Neural cell (in vitro differentiated cells): ENCODE measurements at regions not wholly inside any gene's neighbourhood (a gene's known extent, or its start where the extent isn't known, plus 50 kb on each side); places are given as distances from the start of the nearest gene placed in this dataset.

Experiments
- H2AFZ ChIP-seq: fragments of 200-600, 300-800 bp; sonication (generic), shearing (Covaris generic); 2 replicates; pipeline ENCODE4 v1.6.0; 2014; ENCODE audit warnings: low read depth, mild to moderate bottlenecking, antibody characterized with exemption, low read length, moderate library complexity
- H3F3A ChIP-seq: fragments of 200-600 bp; shearing (Covaris generic); 2 replicates; pipeline ENCODE4 v1.6.1; 2016; ENCODE audit warnings: mild to moderate bottlenecking, moderate library complexity, mixed read lengths, antibody characterized with exemption, low read length; ENCODE audit not compliant: insufficient read depth, poor library complexity, severe bottlenecking
- H3K27ac ChIP-seq: fragments of 200-600, 300-800 bp; sonication (generic), shearing (Covaris generic); 2 replicates; pipeline ENCODE4 v1.5.1; 2014; ENCODE audit warnings: mild to moderate bottlenecking, low read length, moderate library complexity
- H3K27me3 ChIP-seq: fragments of 300-800, 200-600 bp; sonication (generic), shearing (Covaris generic); 2 replicates; pipeline ENCODE4 v1.6.0; 2014; ENCODE audit warnings: mild to moderate bottlenecking, low read depth, low read length, moderate library complexity; ENCODE audit not compliant: insufficient read depth
- H3K36me3 ChIP-seq: fragments of 300-800, 200-600 bp; sonication (generic), shearing (Covaris generic); 2 replicates; pipeline ENCODE4 v1.5.1; 2014; ENCODE audit warnings: mild to moderate bottlenecking, antibody characterized with exemption, low read length, moderate library complexity; ENCODE audit not compliant: insufficient read depth
- H3K4me2 ChIP-seq: fragments of 300-800, 200-600 bp; sonication (generic), shearing (Covaris generic); 2 replicates; pipeline ENCODE4 v1.6.0; 2014; ENCODE audit warnings: mild to moderate bottlenecking, low read length
- H3K4me3 ChIP-seq: fragments of 300-800, 200-600 bp; sonication (generic), shearing (Covaris generic); 2 replicates; pipeline ENCODE4 v1.5.1; 2014; ENCODE audit warnings: mild to moderate bottlenecking, low read length, moderate library complexity
- H3K79me2 ChIP-seq: fragments of 200-600 bp; shearing (Covaris generic); replicated peaks from 2 replicates; pipeline ENCODE4 v1.6.0; 2014; ENCODE audit warnings: mild to moderate bottlenecking, low read length, moderate library complexity; ENCODE audit not compliant: insufficient read depth
- H3K9ac ChIP-seq: fragments of 300-800, 200-600 bp; sonication (generic), shearing (Covaris generic); 2 replicates; pipeline ENCODE4 v1.6.1; 2016; ENCODE audit warnings: mild to moderate bottlenecking, low read length, mixed read lengths
- H3K9me2 ChIP-seq: fragments of 200-600 bp; shearing (Covaris generic); 2 replicates; pipeline ENCODE4 v1.6.1; 2016; ENCODE audit warnings: mild to moderate bottlenecking, low read length, mixed read lengths; ENCODE audit not compliant: insufficient read depth
- H3K9me3 ChIP-seq: fragments of 200-600, 300-800 bp; sonication (generic), shearing (Covaris generic); 2 replicates; pipeline ENCODE4 v1.6.1; 2016; ENCODE audit warnings: mild to moderate bottlenecking, mixed run types, low read length, moderate library complexity, mixed read lengths
- H4K20me1 ChIP-seq: fragments of 200-600 bp; shearing (Covaris generic); 2 replicates; pipeline ENCODE4 v1.6.1; 2016; ENCODE audit warnings: mild to moderate bottlenecking, mixed run types; ENCODE audit not compliant: insufficient read depth
- EP300 ChIP-seq: fragments of 450-650 bp; conservative IDR thresholded peaks from 2 replicates; pipeline ENCODE4 v1.6.1; 2014; ENCODE audit warnings: antibody characterized with exemption, mild to moderate bottlenecking, moderate library complexity; ENCODE audit not compliant: poor library complexity, severe bottlenecking
- EZH2 ChIP-seq: fragments of 200-600, 300-800 bp; shearing (Covaris generic), sonication (generic); IDR thresholded peaks from 2 replicates; pipeline ENCODE4 v1.6.1; 2014; ENCODE audit warnings: antibody characterized with exemption, low read length, borderline replicate concordance, mild to moderate bottlenecking; ENCODE audit not compliant: insufficient read depth, poor library complexity, severe bottlenecking
- MXI1 ChIP-seq: fragments of 450-650 bp; conservative IDR thresholded peaks from 2 replicates; pipeline ENCODE4 v1.6.1; 2014; ENCODE audit warnings: antibody characterized with exemption, mild to moderate bottlenecking; ENCODE audit not compliant: poor library complexity, severe bottlenecking
- POLR2AphosphoS5 ChIP-seq: IDR thresholded peaks from 2 replicates; pipeline ENCODE4 v1.6.1; 2012
- RAD21 ChIP-seq: fragments of 450-650 bp; conservative IDR thresholded peaks from 2 replicates; pipeline ENCODE4 v1.6.1; 2014; ENCODE audit warnings: antibody characterized with exemption, mild to moderate bottlenecking, moderate library complexity
- SMC3 ChIP-seq: fragments of 450-650 bp; conservative IDR thresholded peaks from 2 replicates; pipeline ENCODE4 v1.6.1; 2014; ENCODE audit warnings: antibody characterized with exemption, mild to moderate bottlenecking, moderate library complexity; ENCODE audit not compliant: poor library complexity
- TAF1 ChIP-seq: IDR thresholded peaks from 2 replicates; pipeline ENCODE4 v1.6.1; 2012; ENCODE audit warnings: low read depth
- TF ChIP-seq, protein P1 (sequence below): fragments of 450-650 bp; IDR thresholded peaks from 2 replicates; pipeline ENCODE4 v1.5.1; 2014; ENCODE audit warnings: antibody characterized with exemption, mild to moderate bottlenecking, moderate library complexity; ENCODE audit not compliant: poor library complexity, severe bottlenecking
- TF ChIP-seq, protein P2 (sequence below): IDR thresholded peaks from 2 replicates; pipeline ENCODE4 v1.6.1; 2012; ENCODE audit warnings: borderline replicate concordance

DNA sequence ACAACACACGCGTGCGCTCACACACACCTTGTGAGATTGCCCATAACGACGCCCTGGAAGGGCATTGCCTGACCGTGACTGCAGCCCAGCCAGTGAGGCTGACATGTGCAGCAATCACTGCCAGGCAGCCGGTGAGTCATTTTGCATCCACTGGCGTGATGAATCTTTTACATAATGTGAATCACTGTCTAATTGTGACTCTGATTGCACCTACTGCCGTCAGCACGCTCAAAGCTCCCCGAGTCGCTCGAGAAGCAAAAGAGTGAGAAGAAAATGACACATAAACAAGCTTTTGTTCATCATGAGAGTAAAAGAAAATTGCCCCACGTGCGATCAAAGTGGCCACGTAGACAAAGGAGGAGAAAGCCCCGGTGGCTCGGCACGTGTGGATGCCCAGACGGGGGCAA lies 117.4 kb upstream of the PFKP start:
- H3K27ac ChIP-seq: peak overlapping the region; percentile 43

DNA sequence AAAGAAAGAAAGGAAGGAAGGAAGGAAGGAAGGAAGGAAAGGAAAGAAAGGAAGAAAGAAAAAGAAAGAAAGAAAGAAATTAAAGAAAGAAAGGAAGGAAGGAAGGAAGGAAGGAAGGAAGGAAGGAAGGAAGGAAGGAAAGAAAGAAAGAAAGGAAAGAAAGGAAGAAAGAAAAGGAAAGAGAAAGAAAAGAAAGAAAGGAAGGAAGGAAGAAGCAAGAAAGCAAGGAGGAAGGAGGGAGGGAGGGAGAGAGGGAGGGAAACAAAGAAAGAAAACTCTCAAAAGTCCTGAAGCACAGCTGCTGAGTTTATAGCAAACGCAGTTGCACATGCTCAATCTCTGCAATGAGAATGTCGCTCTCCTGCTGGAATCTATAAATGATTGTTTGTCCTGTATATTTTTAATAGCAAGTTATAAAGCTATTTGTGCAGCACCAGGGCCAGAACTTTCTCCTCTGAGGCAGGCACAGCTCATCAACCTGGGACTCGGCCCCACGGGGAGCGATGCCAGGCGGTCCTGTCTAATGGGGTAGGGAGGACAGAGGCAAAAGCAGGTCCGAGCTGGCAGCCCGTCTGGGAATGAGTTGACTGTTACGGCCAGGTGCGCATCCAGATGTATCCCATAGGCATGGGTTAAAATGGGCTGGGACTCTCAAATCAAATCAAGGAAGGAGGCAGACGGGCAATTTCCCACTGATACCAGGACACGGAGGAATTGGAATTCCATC lies 118.0 kb upstream of the PFKP start:
- Histone ChIP-seq H3K36me3 (no peaks in the 10 kb centered on the region), H3K27ac (peak overlapping the region; percentile 43), H3K27me3 (no peaks in the 10 kb centered on the region), H3K9me3 (no peaks in the 10 kb centered on the region), H3K4me2 (no peak overlapping the region), H3K9me2 (no peaks in the 10 kb centered on the region), H3K79me2 (no peaks in the 10 kb centered on the region), H3K9ac (no peak overlapping the region), H2AFZ (no peak overlapping the region), H3F3A (peaks cover 4% of the 10 kb centered on the region), H3K4me3 (peak overlapping the region; percentile 7), H4K20me1 (no peaks in the 10 kb centered on the region)
- TF ChIP-seq, protein P1, sequence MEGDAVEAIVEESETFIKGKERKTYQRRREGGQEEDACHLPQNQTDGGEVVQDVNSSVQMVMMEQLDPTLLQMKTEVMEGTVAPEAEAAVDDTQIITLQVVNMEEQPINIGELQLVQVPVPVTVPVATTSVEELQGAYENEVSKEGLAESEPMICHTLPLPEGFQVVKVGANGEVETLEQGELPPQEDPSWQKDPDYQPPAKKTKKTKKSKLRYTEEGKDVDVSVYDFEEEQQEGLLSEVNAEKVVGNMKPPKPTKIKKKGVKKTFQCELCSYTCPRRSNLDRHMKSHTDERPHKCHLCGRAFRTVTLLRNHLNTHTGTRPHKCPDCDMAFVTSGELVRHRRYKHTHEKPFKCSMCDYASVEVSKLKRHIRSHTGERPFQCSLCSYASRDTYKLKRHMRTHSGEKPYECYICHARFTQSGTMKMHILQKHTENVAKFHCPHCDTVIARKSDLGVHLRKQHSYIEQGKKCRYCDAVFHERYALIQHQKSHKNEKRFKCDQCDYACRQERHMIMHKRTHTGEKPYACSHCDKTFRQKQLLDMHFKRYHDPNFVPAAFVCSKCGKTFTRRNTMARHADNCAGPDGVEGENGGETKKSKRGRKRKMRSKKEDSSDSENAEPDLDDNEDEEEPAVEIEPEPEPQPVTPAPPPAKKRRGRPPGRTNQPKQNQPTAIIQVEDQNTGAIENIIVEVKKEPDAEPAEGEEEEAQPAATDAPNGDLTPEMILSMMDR: no peak
- TF ChIP-seq POLR2AphosphoS5 (no peak), EZH2 (no peak), RAD21 (no peak), EP300 (no peak), TAF1 (no peak), SMC3 (no peak)
- TF ChIP-seq, protein P2, sequence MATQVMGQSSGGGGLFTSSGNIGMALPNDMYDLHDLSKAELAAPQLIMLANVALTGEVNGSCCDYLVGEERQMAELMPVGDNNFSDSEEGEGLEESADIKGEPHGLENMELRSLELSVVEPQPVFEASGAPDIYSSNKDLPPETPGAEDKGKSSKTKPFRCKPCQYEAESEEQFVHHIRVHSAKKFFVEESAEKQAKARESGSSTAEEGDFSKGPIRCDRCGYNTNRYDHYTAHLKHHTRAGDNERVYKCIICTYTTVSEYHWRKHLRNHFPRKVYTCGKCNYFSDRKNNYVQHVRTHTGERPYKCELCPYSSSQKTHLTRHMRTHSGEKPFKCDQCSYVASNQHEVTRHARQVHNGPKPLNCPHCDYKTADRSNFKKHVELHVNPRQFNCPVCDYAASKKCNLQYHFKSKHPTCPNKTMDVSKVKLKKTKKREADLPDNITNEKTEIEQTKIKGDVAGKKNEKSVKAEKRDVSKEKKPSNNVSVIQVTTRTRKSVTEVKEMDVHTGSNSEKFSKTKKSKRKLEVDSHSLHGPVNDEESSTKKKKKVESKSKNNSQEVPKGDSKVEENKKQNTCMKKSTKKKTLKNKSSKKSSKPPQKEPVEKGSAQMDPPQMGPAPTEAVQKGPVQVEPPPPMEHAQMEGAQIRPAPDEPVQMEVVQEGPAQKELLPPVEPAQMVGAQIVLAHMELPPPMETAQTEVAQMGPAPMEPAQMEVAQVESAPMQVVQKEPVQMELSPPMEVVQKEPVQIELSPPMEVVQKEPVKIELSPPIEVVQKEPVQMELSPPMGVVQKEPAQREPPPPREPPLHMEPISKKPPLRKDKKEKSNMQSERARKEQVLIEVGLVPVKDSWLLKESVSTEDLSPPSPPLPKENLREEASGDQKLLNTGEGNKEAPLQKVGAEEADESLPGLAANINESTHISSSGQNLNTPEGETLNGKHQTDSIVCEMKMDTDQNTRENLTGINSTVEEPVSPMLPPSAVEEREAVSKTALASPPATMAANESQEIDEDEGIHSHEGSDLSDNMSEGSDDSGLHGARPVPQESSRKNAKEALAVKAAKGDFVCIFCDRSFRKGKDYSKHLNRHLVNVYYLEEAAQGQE: no peak

More for the DNA sequence above, 117.4 kb upstream of the PFKP start:
- Histone ChIP-seq H3K9me2 (no peaks in the 10 kb centered on the region), H3K4me3 (peak overlapping the region; percentile 7), H3K4me2 (no peak overlapping the region), H3K36me3 (no peaks in the 10 kb centered on the region), H3F3A (peaks cover 4% of the 10 kb centered on the region), H3K27me3 (no peaks in the 10 kb centered on the region), H2AFZ (no peak overlapping the region), H3K79me2 (no peaks in the 10 kb centered on the region), H4K20me1 (no peaks in the 10 kb centered on the region), H3K9ac (no peak overlapping the region), H3K9me3 (no peaks in the 10 kb centered on the region)
- no peak for TF ChIP-seq EZH2
- peak; percentile 62 for TF ChIP-seq EP300
- no peak for TF ChIP-seq MXI1
- no peak for TF ChIP-seq POLR2AphosphoS5
- TF ChIP-seq RAD21: no peak
- TF ChIP-seq SMC3: no peak
- TF ChIP-seq, protein P1: no peak
- TF ChIP-seq, protein P2: no peak
